Skeletal muscle satellite cell (primary cell): ENCODE measurements at regions not wholly inside any gene's neighbourhood (a gene's known extent, or its start where the extent isn't known, plus 50 kb on each side); places are given as distances from the start of the nearest gene placed in this dataset.
"Not testable (repeated sequence)": the region's sequence is repeated elsewhere in the genome, so short reads cannot be mapped to it uniquely, and the experiment has no call there.

ENCODE experiments used
- H3K27me3 ChIP-seq: 2 replicates; pipeline ENCODE4 v1.7.0; 2013; ENCODE audit warnings: low read length; ENCODE audit not compliant: control insufficient read depth, insufficient read depth
- H3K36me3 ChIP-seq: 2 replicates; pipeline ENCODE4 v1.7.0; 2013; ENCODE audit warnings: mild to moderate bottlenecking, control low read depth, low read length; ENCODE audit not compliant: insufficient read depth
- H3K4me1 ChIP-seq: 2 replicates; pipeline ENCODE4 v1.7.0; 2013; ENCODE audit warnings: low read length; ENCODE audit not compliant: control insufficient read depth, insufficient read depth
- H3K4me2 ChIP-seq: 2 replicates; pipeline ENCODE4 v1.7.0; 2013; ENCODE audit warnings: mild to moderate bottlenecking, low read length
- H3K4me3 ChIP-seq: 2 replicates; pipeline ENCODE4 v1.7.0; 2013; ENCODE audit warnings: low read length
- H3K9ac ChIP-seq: 2 replicates; pipeline ENCODE4 v1.7.0; 2013; ENCODE audit warnings: mild to moderate bottlenecking, low read depth, low read length, moderate library complexity
- H3K9me3 ChIP-seq: replicated peaks from 2 replicates; pipeline ENCODE4 v1.7.0; 2013; ENCODE audit warnings: mild to moderate bottlenecking, control low read depth, low read length

DNA sequence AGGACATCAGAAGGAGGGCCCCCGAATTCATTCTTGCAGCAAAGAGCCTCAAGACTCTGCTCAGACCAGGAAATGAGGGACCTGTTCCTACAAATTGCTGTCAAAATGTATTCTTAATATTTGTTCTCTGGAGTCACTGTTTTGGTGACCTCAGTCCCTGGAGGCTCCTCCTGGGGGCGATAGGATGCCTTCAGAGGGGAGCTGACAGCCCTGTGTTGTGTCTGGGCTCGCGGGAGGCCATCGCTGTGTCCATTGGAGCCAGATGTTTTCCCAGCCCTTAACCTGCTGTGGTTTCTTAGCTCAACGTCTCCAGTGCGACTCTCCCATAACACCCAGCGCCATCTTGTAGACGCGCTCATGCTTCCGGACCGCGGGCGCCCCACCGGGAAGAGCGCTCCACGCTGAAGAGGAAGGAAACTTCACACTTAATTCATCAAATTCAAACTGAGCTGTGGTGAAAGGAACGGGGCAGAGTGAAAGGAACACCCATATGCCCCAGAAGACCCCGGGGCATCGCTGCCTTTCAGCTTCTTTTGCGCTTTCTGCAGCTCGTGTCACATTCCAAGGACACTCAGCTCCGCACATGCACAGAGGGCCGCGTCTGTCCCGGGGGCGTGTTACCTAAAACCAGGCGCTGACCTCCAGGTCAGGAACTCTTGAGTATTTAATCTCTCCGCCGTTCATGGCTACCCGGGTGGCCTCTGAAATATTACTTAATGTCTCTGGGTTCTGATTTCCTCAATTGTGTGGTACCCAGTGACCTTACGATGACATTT is 112.3 kb upstream of the GDNF start:
- Histone ChIP-seq H3K4me3 (no peak overlapping the region), H3K27me3 (peaks cover 10% of the 10 kb centered on the region)

GRCh38 chr5:37950436-37950835 is 110.6 kb upstream of the GDNF start:
- H3K27me3 ChIP-seq: peaks cover 10% of the 10 kb centered on the region
- H3K9me3 ChIP-seq: no peaks in the 10 kb centered on the region
- no peak overlapping the region for H3K4me2 ChIP-seq
- H3K9ac ChIP-seq: no peak overlapping the region
- no peaks in the 10 kb centered on the region for H3K36me3 ChIP-seq
- H3K4me3 ChIP-seq: no peak overlapping the region
- no peaks in the 10 kb centered on the region for H3K4me1 ChIP-seq

More for the DNA sequence above, 112.3 kb upstream of the GDNF start:
- Histone ChIP-seq H3K4me2 (peak overlapping the region; percentile 55), H3K9ac (no peak overlapping the region), H3K4me1 (no peaks in the 10 kb centered on the region), H3K9me3 (no peaks in the 10 kb centered on the region), H3K36me3 (no peaks in the 10 kb centered on the region)

DNA sequence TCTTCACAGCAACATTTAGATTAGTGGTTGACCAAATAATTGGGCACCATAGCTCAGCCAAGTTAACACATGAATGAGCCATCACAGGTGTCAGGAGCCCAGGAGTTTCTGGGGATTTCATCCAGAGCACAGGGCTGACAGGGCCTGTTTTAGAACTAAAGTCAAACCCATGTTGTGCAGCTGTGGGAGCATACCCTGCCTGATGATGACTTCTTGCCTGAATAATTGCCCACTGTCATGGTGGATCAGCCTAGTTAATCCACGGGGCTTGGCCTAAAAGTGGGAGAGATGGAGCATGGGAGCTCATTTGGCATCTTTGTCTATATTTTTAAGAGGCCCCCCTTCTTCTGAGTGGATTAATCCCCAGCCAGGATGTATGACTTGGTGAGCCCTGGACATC is 105.6 kb upstream of the GDNF start:
- Histone ChIP-seq H3K9ac (no peak overlapping the region), H3K4me2 (no peak overlapping the region), H3K9me3 (no peaks in the 10 kb centered on the region)

DNA sequence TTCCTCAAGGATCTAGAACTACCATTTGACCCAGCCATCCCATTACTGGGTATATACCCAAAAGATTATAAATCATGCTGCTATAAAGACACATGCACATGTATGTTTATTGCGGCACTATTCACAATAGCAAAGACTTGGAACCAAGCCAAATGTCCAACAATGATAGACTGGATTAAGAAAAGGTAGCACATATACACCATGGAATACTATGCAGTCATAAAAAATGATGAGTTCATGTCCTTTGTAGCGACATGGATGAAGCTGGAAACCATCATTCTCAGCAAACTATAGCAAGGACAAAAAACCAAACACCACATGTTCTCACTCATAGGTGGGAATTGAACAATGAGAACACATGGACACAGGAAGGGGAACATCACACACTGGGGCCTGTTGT is 103.3 kb upstream of the GDNF start:
- H3K4me3 ChIP-seq, H3K9ac ChIP-seq, H3K9me3 ChIP-seq, H3K36me3 ChIP-seq, H3K4me1 ChIP-seq, H3K27me3 ChIP-seq, H3K4me2 ChIP-seq: not testable (repeated sequence)

More for the DNA sequence above, 105.6 kb upstream of the GDNF start:
- Histone ChIP-seq H3K36me3 (no peaks in the 10 kb centered on the region), H3K4me3 (no peak overlapping the region), H3K27me3 (peaks cover 10% of the 10 kb centered on the region), H3K4me1 (no peaks in the 10 kb centered on the region)

GRCh38 chr5:37940931-37941623 is 101.2 kb upstream of the GDNF start:
- Histone ChIP-seq H3K27me3 (peaks cover 8% of the 10 kb centered on the region), H3K36me3 (no peaks in the 10 kb centered on the region), H3K4me3 (no peak overlapping the region), H3K9ac (no peak overlapping the region), H3K9me3 (no peaks in the 10 kb centered on the region), H3K4me2 (no peak overlapping the region), H3K4me1 (no peaks in the 10 kb centered on the region)

DNA sequence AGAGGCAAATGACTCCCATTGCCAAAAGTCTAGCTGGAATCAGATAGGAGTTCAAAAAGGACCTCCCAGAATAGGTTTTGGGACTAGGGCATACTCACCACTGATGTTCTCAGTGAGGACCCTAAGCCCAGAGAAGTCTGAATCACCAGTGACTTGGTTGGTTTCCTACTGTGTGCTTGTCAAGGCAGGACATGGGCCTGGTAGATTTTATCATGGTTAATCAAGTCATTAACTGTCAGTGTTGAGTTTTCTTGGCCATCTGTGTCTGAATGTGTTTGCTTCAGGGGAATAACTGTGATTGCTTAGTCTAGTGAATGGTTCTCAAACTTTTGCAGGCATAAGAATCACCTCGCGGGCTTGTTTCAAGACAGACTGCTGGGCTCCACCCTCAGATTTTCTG is 99.0 kb upstream of the GDNF start:
- Histone ChIP-seq H3K36me3 (no peaks in the 10 kb centered on the region), H3K4me2 (no peak overlapping the region), H3K4me3 (no peak overlapping the region), H3K4me1 (no peaks in the 10 kb centered on the region), H3K27me3 (peaks cover 11% of the 10 kb centered on the region), H3K9me3 (no peaks in the 10 kb centered on the region), H3K9ac (no peak overlapping the region)

DNA sequence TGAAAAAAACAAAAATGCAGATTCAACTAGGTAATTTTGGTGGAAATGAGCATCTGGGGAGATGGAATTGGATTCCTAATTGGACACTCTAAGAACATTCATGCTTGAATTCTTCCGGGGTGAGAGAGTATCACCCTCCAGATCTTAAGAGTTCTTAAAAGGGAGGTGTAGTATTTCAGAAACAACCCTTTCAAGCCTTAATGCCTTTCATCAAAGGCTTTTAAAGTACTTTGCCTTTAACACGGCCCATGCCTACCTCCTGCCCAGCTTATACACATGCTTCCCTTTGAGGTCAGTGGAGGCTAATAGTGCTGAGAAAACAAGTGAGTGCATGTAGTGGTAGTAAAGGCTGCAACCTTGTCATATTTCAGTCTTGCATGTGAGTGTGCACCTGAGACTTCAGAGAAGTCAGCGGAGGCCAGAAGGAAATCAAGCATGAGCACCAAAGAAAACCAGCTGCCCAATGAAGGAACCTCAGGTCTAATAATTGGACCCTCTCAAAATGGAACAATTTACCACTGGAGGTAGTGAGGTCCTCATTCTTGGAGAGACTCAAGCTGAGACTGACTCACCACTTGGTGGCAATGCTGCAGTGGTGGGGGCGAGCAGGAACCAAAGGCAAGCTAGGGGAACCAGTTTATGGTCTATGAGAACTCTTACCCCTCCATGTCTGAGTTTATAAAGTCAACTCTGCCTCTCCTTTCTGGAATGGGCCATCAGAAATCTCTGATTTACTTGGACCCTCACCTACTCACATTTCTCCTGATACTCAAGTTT is 98.4 kb upstream of the GDNF start:
- Histone ChIP-seq H3K9ac (no peak overlapping the region), H3K36me3 (no peaks in the 10 kb centered on the region), H3K4me3 (no peak overlapping the region), H3K4me2 (no peak overlapping the region), H3K9me3 (no peaks in the 10 kb centered on the region), H3K4me1 (no peaks in the 10 kb centered on the region), H3K27me3 (peaks cover 17% of the 10 kb centered on the region)

DNA sequence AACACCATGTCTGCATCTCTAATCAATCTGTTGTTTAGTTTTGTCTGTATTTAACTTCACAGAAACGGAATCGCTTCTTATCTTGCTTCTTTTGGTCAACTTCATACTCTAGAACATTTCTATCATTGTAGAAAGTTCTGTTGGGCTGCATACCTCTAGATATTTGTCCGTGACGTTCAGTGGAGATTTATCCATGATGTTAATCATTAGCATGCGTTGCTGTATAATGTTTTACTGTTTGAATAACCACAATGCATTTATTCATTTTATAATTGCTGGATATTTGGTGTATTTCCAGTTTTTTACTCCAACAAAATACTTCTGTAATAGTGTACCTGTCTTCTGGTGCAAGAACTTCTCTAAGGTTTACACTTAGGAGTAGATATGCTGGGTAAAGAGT is 96.2 kb upstream of the GDNF start:
- peaks cover 22% of the 10 kb centered on the region for H3K27me3 ChIP-seq
- no peak overlapping the region for H3K4me2 ChIP-seq
- no peak overlapping the region for H3K4me3 ChIP-seq
- no peaks in the 10 kb centered on the region for H3K36me3 ChIP-seq
- no peaks in the 10 kb centered on the region for H3K4me1 ChIP-seq
- H3K9ac ChIP-seq: no peak overlapping the region
- no peaks in the 10 kb centered on the region for H3K9me3 ChIP-seq

DNA sequence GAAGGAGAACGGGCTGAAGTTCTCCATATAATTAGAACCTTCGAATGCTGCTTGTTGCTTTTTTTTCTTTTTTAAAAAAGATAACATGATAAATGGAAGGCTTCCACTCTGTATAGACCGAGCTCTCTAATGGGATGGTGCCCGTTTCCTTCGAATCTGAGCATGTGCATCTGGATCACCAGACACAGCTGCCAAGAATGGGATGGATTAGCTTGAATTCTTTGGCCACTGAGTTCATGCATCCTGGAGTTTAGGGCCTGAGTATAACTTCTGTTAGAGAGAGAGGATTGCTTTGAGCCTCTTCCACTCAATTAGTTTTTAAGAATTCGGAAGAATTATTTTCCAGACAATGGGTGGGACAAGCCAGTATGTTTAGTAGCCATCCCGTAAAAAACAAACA is 93.7 kb upstream of the GDNF start:
- H3K27me3 ChIP-seq: peaks cover 19% of the 10 kb centered on the region
- H3K9me3 ChIP-seq: no peaks in the 10 kb centered on the region
- no peaks in the 10 kb centered on the region for H3K36me3 ChIP-seq
- no peak overlapping the region for H3K4me3 ChIP-seq
- no peaks in the 10 kb centered on the region for H3K4me1 ChIP-seq
- no peak overlapping the region for H3K4me2 ChIP-seq
- H3K9ac ChIP-seq: no peak overlapping the region

- H3K36me3 ChIP-seq: no peaks in the 10 kb centered on the region
- no peak overlapping the region for H3K4me3 ChIP-seq
- H3K27me3 ChIP-seq: peaks cover 17% of the 10 kb centered on the region
- no peaks in the 10 kb centered on the region for H3K4me1 ChIP-seq
- no peak overlapping the region for H3K9ac ChIP-seq
- H3K4me2 ChIP-seq: no peak overlapping the region
- H3K9me3 ChIP-seq: no peaks in the 10 kb centered on the region
Observed at GRCh38 chr5:37932450-37932849, 92.6 kb upstream of the GDNF start.

GRCh38 chr5:37931541-37931940 is 91.7 kb upstream of the GDNF start:
- H3K9ac ChIP-seq: no peak overlapping the region
- H3K9me3 ChIP-seq: no peaks in the 10 kb centered on the region
- no peak overlapping the region for H3K4me3 ChIP-seq

More at GRCh38 chr5:37931541-37931940, 91.7 kb upstream of the GDNF start:
- H3K27me3 ChIP-seq: peaks cover 17% of the 10 kb centered on the region
- H3K36me3 ChIP-seq: no peaks in the 10 kb centered on the region
- H3K4me2 ChIP-seq: no peak overlapping the region
- no peaks in the 10 kb centered on the region for H3K4me1 ChIP-seq
